C1 segment of cervical spinal cord (tissue), 14 donors: ENCODE measurements at regions not wholly inside any gene's neighbourhood (a gene's known extent, or its start where the extent isn't known, plus 50 kb on each side); places are given as distances from the start of the nearest gene placed in this dataset.

Source experiments
- DNase-seq, 14 donors: peaks; one replicate each; lab custom pipeline; 2025; lab: John Stamatoyannopoulos, UW

DNA sequence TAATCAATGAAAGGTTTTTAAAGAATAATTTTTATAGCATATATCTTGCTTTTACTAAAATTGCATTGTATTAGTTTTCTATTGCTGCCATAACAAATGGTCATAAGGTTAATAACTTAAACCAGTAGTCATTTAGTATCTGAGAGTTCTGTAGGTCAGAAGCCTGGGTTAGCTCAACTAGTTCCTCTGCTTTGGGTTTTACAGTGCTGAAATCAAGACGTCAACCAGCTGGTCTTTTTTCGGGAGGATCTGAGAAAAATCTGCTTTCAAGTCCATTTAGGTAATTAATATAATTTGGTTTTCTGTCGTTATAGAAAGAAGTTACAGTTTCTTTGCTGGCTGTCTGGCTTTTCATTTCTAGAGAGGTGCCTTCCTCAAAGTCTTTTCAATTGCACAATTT lies 577.7 kb downstream of the MRPL39 start:
- no peak for DNase-seq

DNA sequence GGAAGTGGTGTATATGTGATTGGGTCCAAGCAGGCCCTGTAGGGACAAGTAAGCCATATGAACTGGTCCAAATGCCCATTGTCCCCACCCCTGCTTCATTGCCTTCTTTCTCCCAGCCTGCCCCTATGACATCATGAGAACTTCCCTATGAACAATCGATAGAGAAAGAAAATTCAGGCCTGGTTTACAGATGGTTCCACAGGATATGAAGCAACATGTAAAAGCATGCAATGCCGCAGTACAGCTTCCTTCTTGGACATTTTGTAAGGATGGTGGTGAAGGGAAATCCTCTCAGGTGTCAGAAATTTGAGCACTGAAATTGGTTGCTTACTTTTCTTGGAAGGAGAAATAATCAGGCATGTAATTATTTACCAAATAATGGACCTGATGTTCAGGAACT lies 581.7 kb downstream of the MRPL39 start:
- DNase-seq, result no peak

DNA sequence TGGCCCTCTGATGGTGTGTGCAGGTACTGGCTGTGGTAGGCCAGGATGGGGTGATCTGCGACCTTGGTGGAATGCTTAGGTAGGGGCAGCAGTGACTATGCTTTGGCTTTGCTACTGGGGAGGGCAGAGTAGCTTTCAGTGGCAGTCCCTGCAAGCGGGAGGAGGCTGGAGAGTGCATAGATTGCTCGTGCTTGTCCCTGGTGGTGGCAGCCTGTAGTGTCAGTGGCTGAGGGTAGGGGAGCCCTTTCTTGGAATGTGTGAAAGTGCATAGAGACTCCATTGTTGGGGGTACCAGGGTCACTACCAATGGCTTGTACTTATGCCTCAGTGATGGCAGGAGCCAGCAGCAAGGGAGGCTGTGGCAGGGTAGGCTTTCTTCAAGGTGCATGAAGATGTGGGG lies 582.6 kb downstream of the MRPL39 start:
- DNase-seq, result no peak

DNA sequence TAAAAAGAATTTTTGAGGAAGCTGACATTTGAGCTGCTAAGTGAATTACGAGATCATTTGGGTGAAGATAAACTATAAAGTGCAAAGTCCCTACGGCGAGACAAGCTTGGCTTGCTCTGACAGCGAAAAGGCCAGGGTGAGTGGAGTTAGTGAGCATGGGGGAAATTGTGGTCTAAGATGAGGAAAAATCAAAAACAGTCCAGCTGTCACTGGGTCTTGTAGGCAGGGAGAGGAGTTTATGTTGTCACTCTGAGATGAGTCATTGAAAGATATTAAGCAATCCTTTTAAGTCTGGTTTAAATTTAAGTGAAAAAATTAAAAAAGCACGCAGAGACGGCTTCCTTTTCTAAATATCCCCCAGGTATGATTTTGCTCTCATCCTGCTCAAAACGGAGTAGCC lies 601.9 kb downstream of the MRPL39 start:
- DNase-seq, result no peak

DNA sequence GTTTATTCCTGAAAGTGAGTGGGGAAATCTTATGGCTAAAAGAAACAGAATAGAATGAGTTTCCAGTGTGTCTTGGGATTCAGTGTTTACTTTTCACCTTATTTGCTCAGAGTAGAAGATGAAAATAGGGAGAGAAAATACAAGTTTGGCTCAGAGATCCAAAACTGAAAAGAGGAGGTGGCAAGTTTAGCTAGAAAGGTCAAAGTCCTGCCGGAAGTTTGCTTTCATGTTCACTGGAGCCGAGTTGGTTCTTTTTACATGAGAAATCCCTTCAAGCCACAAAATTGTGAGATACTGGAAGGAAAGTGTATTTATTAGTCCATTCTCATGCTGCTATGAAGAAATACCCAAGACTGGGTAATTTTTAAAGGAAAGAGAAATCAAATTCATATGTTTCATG lies 604.6 kb downstream of the MRPL39 start:
- no peak for DNase-seq

DNA sequence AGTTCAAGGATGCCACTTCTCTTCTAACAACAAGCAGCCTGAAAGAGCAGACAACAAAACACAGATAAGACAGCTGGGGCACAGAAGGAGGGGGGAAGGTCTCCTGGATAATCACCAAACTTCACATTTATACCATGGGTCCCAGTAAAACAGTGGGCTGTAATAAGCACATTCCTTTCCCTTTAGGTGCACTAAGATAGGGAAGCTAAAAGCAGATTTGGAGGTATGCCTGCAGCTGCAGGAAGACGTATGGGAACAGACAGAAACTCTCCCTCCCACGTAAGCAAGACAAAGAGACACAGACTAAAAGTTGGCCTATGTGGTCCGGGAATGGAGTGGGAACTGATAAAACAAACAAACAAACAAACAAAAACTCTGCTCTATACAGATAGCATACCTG lies 612.1 kb downstream of the MRPL39 start:
- no peak for DNase-seq

DNA sequence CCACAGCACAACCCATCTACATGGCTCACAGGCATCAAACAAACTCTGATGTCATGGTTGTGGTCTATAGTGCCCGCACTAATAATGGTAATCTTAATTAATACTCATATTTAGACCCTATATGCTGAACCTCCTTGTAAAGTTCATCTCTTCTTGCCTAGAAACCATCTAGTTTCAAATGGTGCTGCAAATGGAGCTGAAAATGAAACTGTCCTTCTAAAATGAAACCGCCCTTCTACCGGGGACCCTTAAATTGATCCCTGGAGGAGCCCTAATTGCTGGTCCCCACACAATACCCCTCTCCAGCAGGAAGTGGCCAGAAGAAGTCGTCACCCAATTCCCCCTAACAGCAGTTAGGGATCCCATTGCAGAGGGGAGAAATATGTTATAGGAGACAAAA lies 612.6 kb downstream of the MRPL39 start:
- no peak for DNase-seq

DNA sequence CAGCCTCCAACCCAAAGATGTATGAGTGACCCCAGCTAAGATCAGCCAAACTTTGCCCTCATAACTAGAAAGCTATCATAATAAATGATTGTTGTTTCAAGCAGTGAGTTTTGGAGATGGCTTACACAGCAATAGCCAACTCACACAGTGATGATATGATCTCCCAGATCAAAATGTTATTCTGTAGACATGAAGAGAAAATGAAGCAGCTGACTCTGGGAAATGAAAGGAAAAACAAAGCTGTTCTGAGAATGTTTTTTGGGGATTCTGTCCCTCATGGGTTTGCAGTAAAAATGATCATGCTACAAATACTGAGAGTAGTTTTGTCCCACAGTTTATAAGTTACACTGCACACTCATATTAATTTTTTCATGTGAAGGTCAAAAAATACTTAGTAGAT lies 617.8 kb downstream of the MRPL39 start:
- DNase-seq, result no peak

DNA sequence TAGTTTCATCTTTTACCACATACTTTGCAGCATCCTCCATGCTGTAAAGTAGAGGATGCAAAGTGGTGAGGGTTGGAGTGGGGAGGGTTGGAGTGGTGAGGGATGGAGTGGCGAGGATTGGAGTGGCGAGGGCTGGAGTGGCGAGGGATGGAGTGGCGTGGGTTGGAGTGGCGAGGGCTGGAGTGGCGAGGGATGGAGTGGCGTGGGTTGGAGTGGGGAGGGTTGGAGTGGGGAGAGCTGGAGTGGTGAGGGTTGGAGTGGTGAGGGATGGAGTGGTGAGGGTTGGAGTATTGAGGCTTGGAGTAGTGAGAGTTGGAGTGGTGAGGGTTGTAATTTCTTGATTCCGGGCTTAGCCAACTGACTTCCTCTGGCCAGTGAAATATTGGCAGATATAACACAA lies 618.3 kb downstream of the MRPL39 start:
- DNase-seq, result no peak

DNA sequence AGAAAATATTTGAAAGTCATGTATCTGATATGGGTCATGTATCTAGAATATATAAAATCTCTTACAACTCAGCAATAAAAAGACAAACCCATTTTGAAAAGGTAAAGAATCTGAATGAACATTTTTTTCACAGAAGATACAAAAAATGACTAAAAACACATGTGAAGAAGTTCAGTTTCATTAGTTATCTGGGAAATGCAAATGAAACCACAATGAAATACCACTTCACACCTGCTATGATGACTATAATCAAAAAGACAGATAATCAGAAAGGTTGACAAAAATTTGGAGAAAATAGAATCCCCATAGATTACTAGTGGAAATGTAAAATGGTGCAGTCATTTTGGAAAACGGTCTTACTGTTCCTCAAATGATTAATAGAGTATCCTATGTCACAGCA lies 631.0 kb downstream of the MRPL39 start:
- no peak for DNase-seq

DNA sequence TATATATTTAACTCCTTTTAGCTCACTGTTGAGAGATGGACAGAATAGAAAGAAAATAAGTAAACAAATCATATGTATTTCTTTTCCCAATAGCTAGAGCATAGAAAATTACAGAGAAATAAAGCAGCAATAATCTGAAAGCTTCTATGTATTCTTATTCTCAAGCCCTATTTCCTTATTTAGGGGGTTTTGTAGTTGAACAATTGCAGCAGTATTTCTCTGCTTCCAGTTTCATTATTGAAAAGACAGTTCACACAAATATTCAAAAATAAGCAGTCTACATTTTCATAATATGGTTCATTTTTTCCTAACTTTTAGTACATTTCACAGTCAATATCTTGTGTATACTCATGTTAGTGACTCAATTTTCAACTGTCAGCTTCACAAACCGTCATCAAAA lies 638.2 kb downstream of the MRPL39 start:
- DNase-seq, result no peak

DNA sequence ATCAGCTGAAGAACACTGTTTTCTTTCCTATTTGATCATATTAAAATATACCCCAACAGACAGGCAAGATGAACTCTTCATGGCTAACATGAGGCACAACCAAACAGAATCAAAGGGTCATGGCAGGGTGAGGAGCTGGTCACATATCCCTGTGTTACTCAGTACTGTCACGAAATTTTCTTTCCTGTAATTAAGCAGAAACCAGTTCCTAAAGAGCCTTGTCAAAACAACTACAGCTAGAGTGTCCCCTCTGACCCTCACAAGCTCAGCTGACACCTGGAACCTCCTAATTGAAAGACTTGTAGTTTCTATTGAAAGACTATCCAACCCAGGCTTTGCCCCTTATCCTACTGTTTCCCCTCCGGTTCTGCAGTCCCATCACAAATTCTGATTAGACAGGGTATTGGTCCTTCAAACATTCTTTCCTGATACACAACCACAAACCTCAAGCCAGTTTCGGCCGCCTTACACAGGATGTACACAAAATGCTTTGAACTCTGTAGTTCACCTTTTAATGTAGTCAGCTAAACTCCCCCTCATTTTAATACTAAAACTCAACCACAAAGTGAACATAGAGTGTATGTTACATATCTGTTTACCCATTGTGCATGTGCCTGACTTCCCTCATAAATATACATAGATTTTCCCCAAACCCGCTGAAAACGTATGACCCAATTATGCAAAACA lies 651.9 kb downstream of the MRPL39 start:
- DNase-seq, result no peak

DNA sequence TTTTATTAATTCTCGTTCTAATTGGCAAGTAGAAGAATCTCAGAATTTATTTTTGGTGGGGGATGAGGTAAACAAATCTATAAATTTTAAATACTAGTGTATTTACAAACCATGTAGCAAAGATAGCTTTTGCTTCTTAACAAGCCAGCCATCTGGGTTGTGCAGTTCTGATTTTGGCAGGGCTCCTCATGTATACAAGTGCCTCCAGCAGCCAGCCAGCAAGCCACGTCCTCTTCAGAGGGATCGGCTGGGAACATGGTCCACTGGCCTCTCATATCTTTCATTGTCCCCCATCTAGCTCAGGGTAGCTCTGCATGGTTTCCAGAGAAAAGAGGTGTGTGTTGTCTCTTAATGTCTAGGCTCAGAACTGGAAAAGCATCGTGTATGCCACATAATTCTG lies 659.1 kb downstream of the MRPL39 start:
- no peak for DNase-seq

DNA sequence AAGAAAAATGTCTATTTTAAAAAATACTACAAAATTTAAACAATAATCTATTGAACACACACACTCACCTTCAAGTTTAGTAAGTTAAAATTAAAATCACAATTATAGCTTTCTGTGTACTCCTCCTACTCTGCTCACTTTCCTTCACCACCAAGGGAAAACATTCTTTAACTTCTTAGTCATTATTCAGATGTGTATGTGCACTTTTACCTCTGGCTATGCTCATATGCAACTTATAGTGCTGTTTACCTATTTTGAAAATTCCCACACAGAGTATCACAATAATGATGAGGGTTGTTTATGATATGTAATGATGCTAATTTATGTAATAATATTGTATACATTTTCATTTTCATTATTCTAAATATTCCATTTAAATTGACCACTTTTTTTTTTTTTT lies 661.4 kb downstream of the MRPL39 start:
- no peak for DNase-seq

DNA sequence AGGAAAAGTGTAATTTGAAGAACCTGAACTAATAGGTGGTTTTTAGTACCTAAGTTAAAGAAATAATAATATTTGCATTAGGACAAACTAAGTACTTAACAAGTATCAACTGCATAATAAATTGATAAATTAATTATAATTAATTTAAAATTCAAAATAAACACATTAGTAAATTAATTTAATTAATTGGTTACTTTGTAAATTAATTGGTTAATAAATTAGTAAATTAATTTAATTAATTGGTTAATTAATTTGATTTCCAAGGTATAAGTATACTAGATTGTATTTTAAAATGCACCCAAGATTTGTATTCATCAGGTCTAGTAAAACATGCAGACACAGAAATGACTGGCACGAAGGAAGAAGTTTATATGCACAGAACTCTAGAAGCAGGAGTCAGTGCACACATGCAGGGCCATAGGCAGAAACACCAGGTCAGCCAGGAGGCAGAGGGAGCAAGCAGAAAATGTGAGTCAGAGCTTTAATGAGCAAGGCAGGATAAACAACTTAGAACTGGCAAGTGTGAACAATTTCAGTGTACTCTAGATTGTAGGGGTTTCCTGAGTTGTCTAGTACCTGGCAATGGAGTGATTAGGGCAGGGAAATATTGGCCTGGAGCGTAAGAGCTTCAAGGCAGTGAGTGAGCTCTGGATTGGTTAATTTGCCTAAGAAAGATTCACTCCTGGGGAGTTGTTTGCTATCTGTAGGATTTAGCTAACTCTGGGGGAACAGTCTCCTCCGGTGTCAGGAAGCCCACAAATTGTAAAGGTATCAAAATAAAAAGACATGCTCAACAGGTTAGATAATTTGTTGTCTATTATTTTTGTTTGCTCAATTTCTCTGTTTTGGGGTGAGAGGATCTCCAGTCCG lies 665.7 kb downstream of the MRPL39 start:
- DNase-seq, result no peak

DNA sequence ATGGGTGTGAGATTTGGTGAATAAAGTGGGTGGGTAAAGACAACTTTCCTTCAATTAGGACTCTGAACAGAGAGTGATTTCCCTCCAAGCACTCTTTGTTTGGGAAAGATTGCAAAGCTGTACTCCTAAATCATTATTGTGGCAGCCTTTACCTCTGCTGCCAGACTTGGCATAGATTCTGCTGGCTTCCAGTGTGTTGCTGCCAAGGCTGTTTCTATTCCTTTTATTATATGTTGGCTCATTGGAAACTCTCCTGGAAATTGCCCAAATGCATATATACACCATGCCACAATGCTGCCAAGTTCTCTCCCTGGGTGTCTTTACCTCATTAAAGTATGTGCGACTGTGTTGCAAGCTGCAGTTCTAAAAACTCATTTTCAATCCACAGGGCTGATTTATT lies 668.0 kb downstream of the MRPL39 start:
- no peak for DNase-seq

DNA sequence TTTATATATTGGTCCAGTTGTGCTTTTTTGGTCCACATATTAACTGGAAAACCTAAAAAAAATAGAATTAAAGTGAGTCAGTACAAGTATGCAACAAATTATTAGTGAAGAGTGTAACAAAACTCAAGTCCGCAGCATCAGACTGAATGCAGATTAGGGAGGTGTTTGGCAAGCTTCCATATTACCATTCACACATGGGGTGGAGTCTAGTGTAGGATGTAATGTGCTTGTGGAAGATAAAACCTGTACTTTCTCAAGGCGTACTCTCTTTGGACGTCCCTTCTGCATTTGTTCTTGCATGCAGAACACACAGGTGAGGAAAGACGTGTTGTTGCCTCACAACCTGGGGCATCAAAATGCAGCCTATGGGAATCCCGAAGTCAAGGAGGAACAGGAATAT lies 668.7 kb downstream of the MRPL39 start:
- DNase-seq, result no peak

DNA sequence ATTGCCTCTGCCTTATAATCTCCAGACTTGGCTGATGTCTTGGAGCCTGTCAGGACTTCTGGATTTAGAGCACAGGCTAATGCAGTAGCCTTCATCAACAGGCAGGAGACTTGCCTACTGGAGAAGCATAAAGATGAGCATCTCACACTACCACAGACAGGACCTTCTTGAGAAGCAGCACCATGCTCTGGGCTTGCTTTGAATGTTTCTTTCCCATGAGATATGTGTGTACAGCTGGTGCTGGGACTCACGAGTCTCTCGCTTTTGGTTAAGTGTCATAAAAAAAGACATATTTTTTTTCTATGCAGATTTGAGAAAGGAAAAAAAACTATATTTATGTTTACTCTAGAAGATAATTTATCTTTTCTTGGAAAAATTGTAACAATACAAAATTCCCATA lies 671.3 kb downstream of the MRPL39 start:
- no peak for DNase-seq

DNA sequence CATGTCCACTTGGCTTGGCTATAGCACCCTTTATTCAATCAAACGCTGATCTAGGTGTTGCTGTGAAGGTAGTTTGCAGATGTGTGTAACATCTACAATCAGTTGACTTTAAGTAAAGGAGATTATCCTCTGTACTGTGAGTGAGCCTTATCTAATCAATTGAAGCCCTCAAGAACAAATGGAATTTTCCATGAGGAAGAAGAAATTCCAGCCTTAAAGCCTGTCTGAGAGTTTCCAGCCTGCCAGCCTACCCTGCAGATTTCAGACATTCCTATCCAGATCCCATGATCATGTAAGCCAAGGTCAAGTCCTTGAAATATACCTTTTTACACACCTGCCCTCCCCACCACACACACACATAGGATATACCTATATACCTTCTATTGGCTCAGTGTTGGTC lies 696.7 kb downstream of the MRPL39 start:
- DNase-seq, result no peak

DNA sequence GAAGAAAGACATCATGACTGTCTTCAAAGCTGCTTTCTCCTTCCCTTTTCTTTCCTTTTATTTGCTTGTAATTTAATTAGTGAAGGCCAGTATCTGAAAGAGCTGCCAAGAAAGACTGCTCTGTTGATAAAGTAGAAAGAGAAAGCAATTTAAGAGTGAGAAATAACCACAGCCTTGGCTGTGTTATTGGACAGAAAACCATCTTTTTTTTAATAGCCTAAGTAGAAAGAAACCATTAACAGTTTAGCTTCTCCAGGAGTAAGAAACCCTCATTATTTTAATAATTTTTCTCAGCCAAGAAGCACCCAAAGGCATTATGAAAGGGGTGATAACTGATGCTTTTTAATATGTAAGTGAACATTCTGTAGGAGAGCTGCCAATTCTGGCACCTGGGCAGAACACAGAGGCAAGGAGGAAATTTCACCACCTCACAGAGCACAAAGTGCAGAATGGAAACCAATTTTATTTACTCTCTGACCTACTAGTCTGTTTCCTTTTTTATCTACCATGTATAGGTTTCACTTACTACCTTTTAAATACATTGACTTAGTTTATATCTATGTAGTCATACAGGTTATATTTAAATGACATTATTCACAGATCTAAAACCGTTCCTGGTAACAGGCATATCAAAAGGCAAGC lies 703.2 kb downstream of the MRPL39 start:
- DNase-seq, result no peak

DNA sequence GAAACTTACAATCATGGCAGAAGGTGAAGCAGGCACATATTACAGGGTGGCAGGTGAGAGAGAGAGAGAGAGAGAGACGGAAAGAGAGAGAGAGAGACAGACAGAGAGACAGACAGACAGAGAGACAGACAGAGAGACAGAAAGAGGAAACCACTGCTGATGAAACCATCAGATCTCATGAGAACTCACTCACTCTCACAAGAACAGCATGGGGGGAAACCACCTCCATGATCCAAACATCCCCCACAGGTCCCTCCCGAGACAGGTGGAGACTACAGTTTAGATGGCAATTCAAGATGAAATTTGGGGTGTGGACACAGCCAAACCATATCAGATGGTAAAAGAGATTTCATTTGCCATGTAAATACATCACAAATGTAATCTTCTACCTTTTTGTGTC lies 708.1 kb downstream of the MRPL39 start:
- no peak for DNase-seq

DNA sequence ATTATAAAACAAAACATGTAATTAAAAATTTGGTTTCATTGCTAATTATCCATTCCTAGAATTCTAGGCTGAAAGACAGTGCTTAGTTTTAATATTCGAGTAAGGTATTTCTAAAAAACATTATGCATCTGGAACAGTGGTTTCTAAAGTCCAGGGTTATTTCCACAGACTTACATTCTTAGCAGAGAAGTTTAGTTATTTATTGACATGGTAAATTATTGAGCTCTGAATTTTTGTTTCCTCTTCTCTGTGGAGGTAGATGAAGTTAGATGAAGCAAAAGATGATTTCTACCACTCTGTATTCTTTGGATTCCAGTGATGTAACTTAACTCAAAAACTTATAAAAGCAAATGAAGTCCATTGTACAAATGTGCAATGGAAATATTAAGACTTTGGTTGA lies 709.4 kb downstream of the MRPL39 start:
- DNase-seq, result no peak

DNA sequence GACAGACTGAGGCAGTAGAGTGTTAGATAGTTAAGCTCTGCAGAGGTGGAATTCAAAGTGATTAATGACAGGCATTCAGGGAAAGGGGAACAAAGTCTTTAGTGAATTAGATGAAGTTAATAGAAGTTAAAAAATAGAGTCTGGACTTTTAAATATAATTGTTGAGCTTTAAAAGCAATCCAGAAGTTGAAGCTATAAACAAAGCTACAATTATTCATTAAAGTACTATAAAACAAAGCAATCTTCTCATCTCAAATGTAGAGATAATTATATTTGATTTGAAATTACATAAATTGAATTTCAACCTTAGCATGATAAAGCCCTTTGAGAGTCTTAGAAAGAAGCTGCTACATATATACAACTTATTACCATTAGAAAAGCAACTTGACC lies 710.6 kb downstream of the MRPL39 start:
- DNase-seq, result no peak
